Ovary (tissue), 7 donors: ENCODE measurements at regions not wholly inside any gene's neighbourhood (a gene's known extent, or its start where the extent isn't known, plus 50 kb on each side); places are given as distances from the start of the nearest gene placed in this dataset.

ENCODE experiments used
- DNase-seq, 5 donors: peaks; one replicate each; pipeline ENCODE4 v3.0.0-alpha.2; 2019 to 2020
- H3K27ac ChIP-seq, 2 donors: fragments of 200-600 bp; one replicate each; pipeline versions ENCODE4 v1.5.1 to v1.8.0; 2019 to 2022
- H3K27me3 ChIP-seq: fragments of 200-600 bp; one replicate; pipeline ENCODE4 v1.8.0; 2022
- H3K36me3 ChIP-seq: fragments of 200-600 bp; sonication (generic); one replicate; pipeline ENCODE4 v1.5.1; 2019
- H3K4me1 ChIP-seq: one replicate; pipeline ENCODE4 v1.8.1; 2013; ENCODE audit warnings: mild to moderate bottlenecking, moderate library complexity; ENCODE audit not compliant: insufficient read depth
- H3K4me3 ChIP-seq: fragments of 200-600 bp; sonication (generic); one replicate; pipeline ENCODE4 v1.5.1; 2017
- H3K9me3 ChIP-seq, 2 donors: fragments of 200-600 bp in 1 of 2; sonication (generic) in 1 of 2; one replicate each; pipeline versions ENCODE4 v1.5.1 to v1.8.1; 2013 to 2019; ENCODE audit warnings: mild to moderate bottlenecking in 1 of 2, moderate library complexity in 1 of 2
- EP300 ChIP-seq: sonication (generic); formaldehyde crosslinking; IDR thresholded peaks from one replicate; pipeline ENCODE4 v1.6.1; 2017; ENCODE audit warnings: antibody characterized with exemption
- POLR2A ChIP-seq: fragments of 450-650 bp; IDR thresholded peaks from one replicate; pipeline ENCODE4 v1.6.1; 2017; ENCODE audit warnings: antibody characterized with exemption, mild to moderate bottlenecking, moderate library complexity
- WGBS, 3 donors: extraction: QIAGEN DNeasy Blood & Tissue Kit in 1 of 3; methylation state at CpG; one replicate each; pipeline versions ENCODE4 v1.1.5 to v1.1.7; 2013 to 2017; 5-methylcytosine and 5-hydroxymethylcytosine counted together
- intact Hi-C, 4 donors: fragments of 100-400 bp; cut with DNase I; formaldehyde crosslinking; loops; one replicate each; pipeline versions ENCODE4 v1.11.0 to v1.15.1; 2022 to 2023
- TF ChIP-seq, protein P1 (sequence below), 3 donors: fragments of 450-650 bp in 2 of 3; fragments of 200-600 bp in 1 of 3; IDR thresholded peaks; one replicate each; pipeline versions ENCODE4 v1.5.1 to v1.8.0; 2016 to 2022; ENCODE audit warnings: antibody characterized with exemption in 3 of 3, mild to moderate bottlenecking in 1 of 3
- donor health status: DM: no; HTN: no; CAD: no; lungs with moderate emphysema.
- donor health status: DM: no; HTN: no; CAD: no.
- donor health status: Bipolar disorder and iron deficiency.
- donor health status: DM: no; HTN: no; CAD: no.
- donor health status: DM: yes; HTN: yes; CAD: no.

DNA sequence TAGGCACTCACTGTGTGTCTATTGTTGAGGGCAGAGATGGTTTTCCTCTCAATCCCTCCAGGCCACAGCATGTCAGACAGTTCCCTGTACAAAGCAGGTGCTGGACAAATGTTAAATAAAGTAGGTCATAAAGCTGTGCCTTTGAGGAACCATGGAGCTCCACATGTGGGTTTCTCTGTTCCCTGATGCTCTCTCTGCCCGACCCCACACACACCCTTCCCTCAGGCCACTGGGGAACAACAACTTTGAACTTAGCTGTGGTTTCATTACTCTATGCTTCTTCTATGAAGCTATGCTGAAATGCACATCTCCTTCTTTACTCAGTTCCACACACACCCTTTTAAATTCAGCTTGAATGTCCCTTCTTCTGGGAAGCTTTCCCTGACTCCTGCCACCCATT is 415.3 kb downstream of the HRH4 start:
- H3K27ac ChIP-seq: no peak overlapping the region
- intact Hi-C loops: loop anchor here in 3 of 4 donors (10.0 kb wide), 3 partner anchors 479 to 1019 kb away; partner anchors contain the start of gene ZNF521 (in 2 of the 3)
- H3K4me3 ChIP-seq: no peak overlapping the region
- peaks cover 1% of the 10 kb centered on the region for H3K4me1 ChIP-seq
- H3K9me3 ChIP-seq: no peaks in the 10 kb centered on the region
- no peaks in the 10 kb centered on the region for H3K36me3 ChIP-seq
- DNase-seq: no peak
- 73 to 74% (median 73%) methylated on average over 1 of the region's 1 CpG for WGBS, 3 donors
- TF ChIP-seq EP300 (no peak), POLR2A (no peak)
- TF ChIP-seq, protein P1, sequence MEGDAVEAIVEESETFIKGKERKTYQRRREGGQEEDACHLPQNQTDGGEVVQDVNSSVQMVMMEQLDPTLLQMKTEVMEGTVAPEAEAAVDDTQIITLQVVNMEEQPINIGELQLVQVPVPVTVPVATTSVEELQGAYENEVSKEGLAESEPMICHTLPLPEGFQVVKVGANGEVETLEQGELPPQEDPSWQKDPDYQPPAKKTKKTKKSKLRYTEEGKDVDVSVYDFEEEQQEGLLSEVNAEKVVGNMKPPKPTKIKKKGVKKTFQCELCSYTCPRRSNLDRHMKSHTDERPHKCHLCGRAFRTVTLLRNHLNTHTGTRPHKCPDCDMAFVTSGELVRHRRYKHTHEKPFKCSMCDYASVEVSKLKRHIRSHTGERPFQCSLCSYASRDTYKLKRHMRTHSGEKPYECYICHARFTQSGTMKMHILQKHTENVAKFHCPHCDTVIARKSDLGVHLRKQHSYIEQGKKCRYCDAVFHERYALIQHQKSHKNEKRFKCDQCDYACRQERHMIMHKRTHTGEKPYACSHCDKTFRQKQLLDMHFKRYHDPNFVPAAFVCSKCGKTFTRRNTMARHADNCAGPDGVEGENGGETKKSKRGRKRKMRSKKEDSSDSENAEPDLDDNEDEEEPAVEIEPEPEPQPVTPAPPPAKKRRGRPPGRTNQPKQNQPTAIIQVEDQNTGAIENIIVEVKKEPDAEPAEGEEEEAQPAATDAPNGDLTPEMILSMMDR (IDR thresholded peaks at IDR 0.05): no peak
- no peaks in the 10 kb centered on the region for H3K27me3 ChIP-seq

DNA sequence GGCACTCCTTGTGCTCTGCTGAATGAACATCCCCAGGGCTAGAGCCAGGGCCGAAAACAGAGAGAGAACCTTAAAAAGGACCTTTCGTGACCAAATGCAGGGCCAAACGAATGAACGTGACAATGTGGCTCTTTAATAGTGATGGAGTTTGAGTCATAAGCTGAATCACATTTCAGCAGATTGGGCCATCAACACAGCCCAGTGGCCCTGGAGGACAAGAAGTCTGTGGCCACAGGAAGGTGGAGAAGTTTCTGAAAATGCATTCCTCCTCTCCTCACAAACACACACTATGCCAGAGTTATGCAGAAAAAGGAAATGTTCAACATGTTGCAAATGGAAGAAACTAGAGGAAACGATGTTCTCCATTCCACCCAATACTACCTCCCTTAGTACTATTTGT is 415.8 kb downstream of the HRH4 start:
- intact Hi-C loops: loop anchor here in 3 of 4 donors (10.0 kb wide), 3 partner anchors 479 to 1019 kb away; partner anchors contain the start of gene ZNF521 (in 2 of the 3)
- no peak overlapping the region for H3K4me3 ChIP-seq
- no peak for TF ChIP-seq POLR2A
- TF ChIP-seq, protein P1 (IDR thresholded peaks at IDR 0.05): no peak
- TF ChIP-seq EP300: no peak
- 91 to 97% (median 94%) methylated on average over 5 of the region's 5 CpGs for WGBS, 3 donors
- peaks cover 1% of the 10 kb centered on the region for H3K4me1 ChIP-seq
- DNase-seq: no peak
- no peaks in the 10 kb centered on the region for H3K27me3 ChIP-seq
- no peak overlapping the region for H3K27ac ChIP-seq
- H3K9me3 ChIP-seq: no peaks in the 10 kb centered on the region
- H3K36me3 ChIP-seq: no peaks in the 10 kb centered on the region

DNA sequence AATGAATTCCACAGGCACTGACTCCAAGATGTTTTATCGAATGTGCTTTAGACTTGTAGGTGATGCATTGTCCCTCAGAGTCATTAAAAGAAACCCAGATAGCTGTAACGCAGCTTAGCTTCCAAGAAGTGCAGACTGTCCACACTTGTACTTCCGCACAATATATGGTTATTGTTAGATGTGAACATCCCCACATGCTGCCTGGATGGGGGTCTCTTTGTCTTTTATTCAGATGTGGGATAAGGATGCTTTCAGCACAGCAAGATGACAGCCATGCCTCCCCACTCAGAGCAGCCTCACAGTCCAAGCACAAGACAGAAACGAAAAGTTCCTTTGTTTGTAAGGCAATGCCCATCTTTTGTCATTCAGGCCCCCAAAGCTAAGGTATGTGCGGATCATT is 416.6 kb downstream of the HRH4 start:
- Histone ChIP-seq H3K36me3 (no peaks in the 10 kb centered on the region), H3K27ac (no peak overlapping the region), H3K4me3 (no peak overlapping the region), H3K4me1 (peaks cover 1% of the 10 kb centered on the region), H3K27me3 (no peaks in the 10 kb centered on the region), H3K9me3 (no peaks in the 10 kb centered on the region)
- 79 to 85% (median 81%) methylated on average over 5 of the region's 5 CpGs for WGBS, 3 donors
- no peak for DNase-seq
- intact Hi-C loops: loop anchor here in 3 of 4 donors (10.0 kb wide), 3 partner anchors 478 to 1018 kb away; partner anchors contain the start of gene ZNF521 (in 2 of the 3)
- TF ChIP-seq EP300 (no peak), POLR2A (no peak)
- TF ChIP-seq, protein P1 (IDR thresholded peaks at IDR 0.05): no peak

DNA sequence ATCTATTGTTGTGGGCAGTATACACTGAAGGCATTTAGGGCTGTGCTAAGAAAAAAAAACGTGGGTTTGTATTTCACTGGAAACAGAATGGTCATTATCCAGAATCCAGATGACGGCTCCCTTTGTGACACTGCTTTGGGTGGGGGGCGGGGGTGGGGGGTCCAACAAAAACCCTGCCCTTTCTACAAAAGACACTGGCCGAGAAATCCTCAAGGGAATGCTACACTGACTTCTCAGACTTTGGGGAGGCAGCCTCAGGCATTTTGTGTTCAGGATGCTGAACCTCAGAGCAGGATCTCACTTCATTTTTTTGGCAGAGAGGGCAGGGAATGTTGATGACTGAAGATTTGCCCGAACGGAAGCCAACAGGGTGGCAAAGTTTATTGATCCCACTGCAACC is 417.1 kb downstream of the HRH4 start:
- H3K27me3 ChIP-seq: no peaks in the 10 kb centered on the region
- H3K9me3 ChIP-seq: no peaks in the 10 kb centered on the region
- no peak for DNase-seq
- no peak overlapping the region for H3K4me3 ChIP-seq
- H3K36me3 ChIP-seq: no peaks in the 10 kb centered on the region
- WGBS, 3 donors: 56 to 71% (median 61%) methylated on average over 6 of the region's 6 CpGs
- TF ChIP-seq POLR2A (no peak), EP300 (no peak)
- TF ChIP-seq, protein P1 (IDR thresholded peaks at IDR 0.05): no peak
- peaks cover 1% of the 10 kb centered on the region for H3K4me1 ChIP-seq
- intact Hi-C loops: loop anchor here in 3 of 4 donors (10.0 kb wide), 3 partner anchors 477 to 1017 kb away; partner anchors contain the start of gene ZNF521 (in 2 of the 3)
- no peak overlapping the region for H3K27ac ChIP-seq
